Activated T-helper 2 cell treated with anti-CD3 and anti-CD28 coated beads, Interferon-gamma antibody, Interleukin-2, Interleukin-4, amounts not matched to agents 10 μg/mL and 5 μg/mL and 100 μg/mL, durations not matched to agents 14 hours and 24 hours and 36 hours (primary cell): ENCODE measurements at regions not wholly inside any gene's neighbourhood (a gene's known extent, or its start where the extent isn't known, plus 50 kb on each side); places are given as distances from the start of the nearest gene placed in this dataset.
"Not testable (repeated sequence)": the region's sequence is repeated elsewhere in the genome, so short reads cannot be mapped to it uniquely, and the experiment has no call there.

Source experiments
- DNase-seq: peaks from one replicate; pipeline ENCODE4 v3.0.0; 2021; ENCODE audit warnings: low spot score
- H3K27ac Mint-ChIP-seq: one replicate; pipeline ENCODE4 v1.8.0; 2021; ENCODE audit warnings: mixed read lengths
- H3K27me3 Mint-ChIP-seq: one replicate; pipeline ENCODE4 v1.8.0; 2021; ENCODE audit warnings: low read depth, mixed read lengths
- H3K36me3 Mint-ChIP-seq: one replicate; pipeline ENCODE4 v1.8.0; 2021; ENCODE audit warnings: low read depth, mixed read lengths
- H3K4me1 Mint-ChIP-seq: one replicate; pipeline ENCODE4 v1.8.0; 2021; ENCODE audit warnings: low read depth, mixed read lengths
- H3K4me3 Mint-ChIP-seq: one replicate; pipeline ENCODE4 v1.8.0; 2021; ENCODE audit warnings: low read depth, mild to moderate bottlenecking, moderate library complexity, mixed read lengths
- H3K9me3 Mint-ChIP-seq: one replicate; pipeline ENCODE4 v1.8.0; 2021; ENCODE audit warnings: mixed read lengths
- intact Hi-C: fragments of 100-400 bp; cut with micrococcal nuclease; formaldehyde crosslinking; loops from one replicate; pipeline ENCODE4 v1.15.1; 2023

DNA sequence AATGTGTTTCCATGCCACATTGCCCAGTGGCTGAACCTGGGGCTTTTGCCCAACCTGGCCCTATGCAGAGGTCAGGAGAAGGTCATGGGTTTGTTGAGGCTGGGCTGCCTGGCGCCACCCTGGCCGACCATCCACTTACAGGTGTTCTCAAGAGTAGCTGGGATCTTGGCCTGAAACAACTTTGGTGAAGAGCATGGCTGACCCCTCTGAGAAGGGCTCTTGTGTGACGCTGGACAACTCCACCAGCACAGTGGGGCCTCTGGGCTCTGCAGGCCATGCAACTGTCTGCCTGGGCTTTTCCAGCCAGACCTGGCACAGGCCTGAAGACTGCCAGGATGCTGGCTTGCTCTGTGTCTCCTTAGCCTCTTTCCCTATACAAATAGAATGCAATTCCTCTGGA is 76.4 kb upstream of the ZNG1B start:
- no peak overlapping the region for H3K4me3 Mint-ChIP-seq
- H3K27ac Mint-ChIP-seq, result no peak overlapping the region
- no peaks in the 10 kb centered on the region for H3K27me3 Mint-ChIP-seq
- peaks cover 24% of the 10 kb centered on the region for H3K4me1 Mint-ChIP-seq
- intact Hi-C loops, result no loop called here
- no peaks in the 10 kb centered on the region for H3K36me3 Mint-ChIP-seq
- no peak for DNase-seq
- no peaks in the 10 kb centered on the region for H3K9me3 Mint-ChIP-seq

DNA sequence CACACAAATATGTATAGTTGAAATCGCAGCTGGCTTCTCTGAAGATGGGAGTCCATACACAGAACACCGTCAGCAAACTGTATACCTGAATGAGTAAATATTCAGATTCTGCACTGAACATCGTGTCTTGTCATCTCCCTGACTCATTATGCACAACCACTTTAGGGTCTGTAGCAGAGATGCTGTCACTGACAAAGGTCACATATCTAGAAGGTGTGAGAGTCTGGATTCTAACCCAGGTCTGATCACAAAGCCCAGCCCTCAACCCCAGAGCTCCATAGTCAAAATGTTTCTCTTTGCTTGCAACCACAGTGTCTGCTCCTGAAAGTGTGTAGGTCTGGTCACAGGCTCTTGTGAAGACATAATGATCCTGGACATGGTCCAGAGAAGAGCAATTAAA is 78.3 kb upstream of the PAX8 start:
- Mint-ChIP-seq H3K4me3 (no peak overlapping the region), H3K36me3 (no peaks in the 10 kb centered on the region), H3K27me3 (peaks cover 17% of the 10 kb centered on the region), H3K27ac (no peak overlapping the region), H3K4me1 (peaks cover 24% of the 10 kb centered on the region), H3K9me3 (no peaks in the 10 kb centered on the region)
- intact Hi-C loops, result no loop called here
- no peak for DNase-seq

DNA sequence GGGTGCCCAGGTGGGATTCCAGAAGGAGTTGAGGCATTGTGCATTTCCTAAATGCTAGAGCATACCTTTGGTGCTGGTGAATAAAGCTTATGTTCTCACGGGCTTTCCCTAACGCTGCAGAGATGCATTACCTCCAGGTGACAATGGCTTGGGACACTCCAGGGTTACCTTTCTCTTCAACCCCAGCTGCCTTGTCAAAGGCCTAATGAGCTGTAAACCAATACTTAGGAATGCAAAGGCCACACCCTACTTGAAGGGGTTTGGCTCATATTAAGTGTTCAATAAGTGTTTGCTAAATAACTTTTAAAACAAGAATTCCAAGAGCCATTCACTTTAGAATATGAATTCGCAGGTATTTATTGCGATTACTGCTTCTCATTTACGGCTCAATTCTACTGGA is 77.6 kb upstream of the PAX8 start:
- H3K36me3 Mint-ChIP-seq, intact Hi-C loops, H3K27ac Mint-ChIP-seq: not testable (repeated sequence)

GRCh38 chr2:113355339-113356015 is 76.8 kb upstream of the PAX8 start:
- H3K27ac Mint-ChIP-seq, intact Hi-C loops, H3K36me3 Mint-ChIP-seq, H3K9me3 Mint-ChIP-seq, H3K4me3 Mint-ChIP-seq, DNase-seq: not testable (repeated sequence)
- Mint-ChIP-seq H3K27me3 (peaks cover 25% of the 10 kb centered on the region), H3K4me1 (peaks cover 20% of the 10 kb centered on the region)

More for the DNA sequence above, 77.6 kb upstream of the PAX8 start:
- not testable (repeated sequence) for H3K9me3 Mint-ChIP-seq, H3K4me3 Mint-ChIP-seq, DNase-seq
- Mint-ChIP-seq H3K27me3 (peaks cover 24% of the 10 kb centered on the region), H3K4me1 (peaks cover 24% of the 10 kb centered on the region)

DNA sequence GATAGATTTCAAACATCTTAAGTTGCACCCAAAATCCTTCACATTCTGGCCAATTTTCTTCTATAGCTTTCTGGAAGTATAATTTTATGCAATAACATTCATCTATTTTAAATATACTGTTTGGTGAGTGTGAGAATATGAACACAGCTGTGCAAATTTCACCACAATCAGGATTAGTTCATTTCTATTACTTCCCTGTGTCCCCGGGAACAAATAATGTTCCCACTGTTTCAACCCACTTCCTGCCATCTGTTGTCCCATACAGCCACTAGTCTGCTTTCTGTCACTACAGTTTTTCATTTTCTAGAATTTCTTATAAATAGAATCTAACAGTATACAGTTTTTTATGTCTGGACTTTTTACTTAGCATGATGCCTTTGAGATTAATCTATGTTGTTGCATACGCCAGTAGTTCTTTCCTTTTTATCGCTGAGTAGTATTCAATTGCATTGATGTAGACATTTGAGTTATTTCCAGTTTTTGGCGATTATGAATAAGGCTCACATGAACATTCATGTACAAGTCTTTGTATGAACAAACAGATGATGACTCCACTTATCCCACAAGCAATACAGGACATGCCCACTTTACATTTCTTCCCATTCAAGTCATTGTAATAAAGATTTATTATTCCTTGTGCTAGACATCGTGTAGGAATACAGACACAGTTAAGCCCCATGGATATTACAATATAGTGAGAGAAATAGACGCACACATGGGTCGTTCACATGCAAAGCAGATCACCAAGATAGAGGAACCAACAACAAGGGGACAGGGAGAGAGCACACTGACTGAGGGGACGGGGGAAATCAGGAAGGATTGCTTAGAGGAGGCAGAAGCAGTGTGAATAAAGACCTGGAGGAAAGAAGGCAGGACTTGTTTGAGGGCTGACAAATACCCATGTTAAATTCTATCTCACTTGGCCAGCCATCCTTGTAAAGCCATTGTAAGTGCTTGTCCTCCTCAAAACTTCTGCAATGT is 72.9 kb upstream of the PAX8 start:
- Mint-ChIP-seq H3K27ac (no peak overlapping the region), H3K27me3 (peaks cover 25% of the 10 kb centered on the region), H3K9me3 (no peaks in the 10 kb centered on the region), H3K4me1 (no peaks in the 10 kb centered on the region), H3K4me3 (no peak overlapping the region), H3K36me3 (no peaks in the 10 kb centered on the region)
- intact Hi-C loops, result no loop called here
- no peak for DNase-seq

- H3K4me3 Mint-ChIP-seq, H3K27ac Mint-ChIP-seq, intact Hi-C loops, H3K36me3 Mint-ChIP-seq, DNase-seq, H3K4me1 Mint-ChIP-seq, H3K9me3 Mint-ChIP-seq: not testable (repeated sequence)
- peaks cover 26% of the 10 kb centered on the region for H3K27me3 Mint-ChIP-seq
Measured at GRCh38 chr2:113343800-113344199, 65.1 kb upstream of the PAX8 start.

DNA sequence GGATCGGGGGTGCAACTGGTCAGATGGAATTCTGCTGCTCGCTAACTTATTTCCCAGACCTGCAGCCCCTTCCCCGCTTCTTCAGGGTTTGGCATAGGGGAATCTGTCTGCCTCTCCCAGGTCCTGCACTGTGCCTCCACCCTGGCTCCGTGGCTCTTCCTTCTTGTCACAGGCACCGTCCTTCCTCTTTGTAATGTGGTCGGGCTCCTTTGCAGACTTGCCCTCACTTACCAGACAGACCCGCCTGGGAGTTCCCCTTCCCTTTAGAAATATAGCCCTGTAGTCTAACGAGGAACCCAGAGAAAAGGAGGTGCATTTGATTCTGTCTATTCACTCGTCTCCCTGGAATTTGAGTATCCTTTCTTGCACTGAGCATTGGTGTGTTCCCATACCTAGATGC is 63.9 kb upstream of the PAX8 start:
- H3K27ac Mint-ChIP-seq, result no peak overlapping the region
- intact Hi-C loops, result no loop called here
- H3K36me3 Mint-ChIP-seq, result no peaks in the 10 kb centered on the region
- DNase-seq, result no peak
- H3K27me3 Mint-ChIP-seq, result peaks cover 26% of the 10 kb centered on the region
- no peaks in the 10 kb centered on the region for H3K4me1 Mint-ChIP-seq
- no peaks in the 10 kb centered on the region for H3K9me3 Mint-ChIP-seq
- no peak overlapping the region for H3K4me3 Mint-ChIP-seq

- intact Hi-C loops, H3K4me3 Mint-ChIP-seq, H3K9me3 Mint-ChIP-seq, H3K36me3 Mint-ChIP-seq, H3K4me1 Mint-ChIP-seq, H3K27ac Mint-ChIP-seq, DNase-seq: not testable (repeated sequence)
- H3K27me3 Mint-ChIP-seq, result peaks cover 28% of the 10 kb centered on the region
Measured at GRCh38 chr2:113341870-113342253, 63.1 kb upstream of the PAX8 start.

GRCh38 chr2:113341191-113341869 is 62.6 kb upstream of the PAX8 start:
- Mint-ChIP-seq H3K9me3 (no peaks in the 10 kb centered on the region), H3K4me1 (no peaks in the 10 kb centered on the region), H3K27me3 (peaks cover 32% of the 10 kb centered on the region), H3K27ac (no peak overlapping the region), H3K4me3 (no peak overlapping the region), H3K36me3 (no peaks in the 10 kb centered on the region)
- intact Hi-C loops, result no loop called here
- DNase-seq, result no peak

GRCh38 chr2:113337809-113338208 is 59.1 kb upstream of the PAX8 start:
- H3K9me3 Mint-ChIP-seq, result no peaks in the 10 kb centered on the region
- intact Hi-C loops, result no loop called here
- H3K27me3 Mint-ChIP-seq, result peaks cover 19% of the 10 kb centered on the region
- no peak for DNase-seq
- H3K4me1 Mint-ChIP-seq, result no peaks in the 10 kb centered on the region
- H3K4me3 Mint-ChIP-seq, result no peak overlapping the region
- H3K36me3 Mint-ChIP-seq, result no peaks in the 10 kb centered on the region
- H3K27ac Mint-ChIP-seq, result no peak overlapping the region

DNA sequence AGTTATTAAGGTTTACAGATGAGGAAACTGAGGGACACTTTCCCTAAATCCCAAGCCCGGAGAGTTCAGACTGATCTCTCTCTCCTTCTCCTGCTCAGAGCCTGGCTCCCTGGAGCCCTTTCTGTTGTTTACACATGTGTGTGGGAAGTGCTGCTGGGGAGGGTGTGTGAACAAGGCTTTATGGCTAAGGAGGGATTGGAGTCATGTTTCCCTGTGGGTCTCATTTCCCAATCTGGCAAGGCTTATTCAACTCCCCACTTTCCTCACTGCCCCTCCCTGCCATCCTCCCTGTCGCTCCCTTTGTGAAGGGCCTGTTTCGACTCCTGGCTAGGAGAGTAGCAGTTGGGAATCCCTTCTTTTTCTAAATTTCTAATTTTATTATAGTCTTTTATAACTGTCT is 57.3 kb upstream of the PAX8 start:
- H3K9me3 Mint-ChIP-seq, DNase-seq, H3K4me3 Mint-ChIP-seq, H3K27ac Mint-ChIP-seq, intact Hi-C loops, H3K4me1 Mint-ChIP-seq, H3K36me3 Mint-ChIP-seq: not testable (repeated sequence)
- peaks cover 16% of the 10 kb centered on the region for H3K27me3 Mint-ChIP-seq

DNA sequence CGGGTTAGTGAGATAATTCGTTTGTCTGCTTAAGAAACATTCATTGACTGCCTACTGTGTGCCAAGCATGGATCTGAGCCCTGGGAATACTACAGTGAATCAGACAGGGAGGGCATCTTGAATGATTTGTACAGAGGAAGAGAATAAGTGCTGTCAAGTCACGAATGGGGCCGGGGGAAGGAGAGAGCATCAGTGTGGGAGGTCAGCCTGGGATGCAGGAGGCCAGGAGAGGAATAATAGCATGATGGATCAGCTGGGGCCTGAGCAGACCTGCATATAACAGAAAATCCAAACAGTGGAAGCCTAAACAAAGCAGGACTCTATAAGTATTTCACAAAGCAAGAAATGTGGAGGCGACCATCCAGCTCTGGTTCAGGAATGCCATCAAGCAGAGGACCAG is 55.4 kb upstream of the PAX8 start:
- intact Hi-C loops, result no loop called here
- Mint-ChIP-seq H3K4me3 (no peak overlapping the region), H3K27me3 (peaks cover 9% of the 10 kb centered on the region), H3K9me3 (no peaks in the 10 kb centered on the region), H3K4me1 (peaks cover 4% of the 10 kb centered on the region), H3K27ac (no peak overlapping the region), H3K36me3 (no peaks in the 10 kb centered on the region)
- DNase-seq, result no peak

DNA sequence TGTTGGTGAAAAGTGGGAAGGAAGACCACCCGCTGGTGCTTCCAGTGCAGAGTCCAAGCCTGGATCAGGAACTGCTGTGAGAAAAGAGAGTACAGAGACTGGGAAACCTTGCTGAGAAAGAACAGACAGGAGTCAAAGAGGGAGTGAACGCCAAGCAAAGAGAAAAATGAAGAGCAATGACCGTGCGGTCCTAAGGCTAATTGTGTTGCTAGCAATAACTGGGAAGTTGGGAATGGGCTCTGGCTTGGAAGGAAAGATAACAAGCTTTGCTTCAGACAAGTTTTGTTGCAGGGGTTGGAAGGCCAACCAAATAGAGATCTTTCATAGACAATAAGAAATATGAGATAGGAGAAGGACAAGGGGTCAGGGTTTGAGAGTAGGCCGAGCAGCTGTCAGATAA is 55.0 kb upstream of the PAX8 start:
- H3K4me1 Mint-ChIP-seq, H3K9me3 Mint-ChIP-seq, H3K27me3 Mint-ChIP-seq, intact Hi-C loops, H3K27ac Mint-ChIP-seq, H3K36me3 Mint-ChIP-seq, H3K4me3 Mint-ChIP-seq, DNase-seq: not testable (repeated sequence)
